ENCODE measurements at regions not wholly inside any gene's neighbourhood (a gene's known extent, or its start where the extent isn't known, plus 50 kb on each side); places are given as distances from the start of the nearest gene placed in this dataset.

DNA sequence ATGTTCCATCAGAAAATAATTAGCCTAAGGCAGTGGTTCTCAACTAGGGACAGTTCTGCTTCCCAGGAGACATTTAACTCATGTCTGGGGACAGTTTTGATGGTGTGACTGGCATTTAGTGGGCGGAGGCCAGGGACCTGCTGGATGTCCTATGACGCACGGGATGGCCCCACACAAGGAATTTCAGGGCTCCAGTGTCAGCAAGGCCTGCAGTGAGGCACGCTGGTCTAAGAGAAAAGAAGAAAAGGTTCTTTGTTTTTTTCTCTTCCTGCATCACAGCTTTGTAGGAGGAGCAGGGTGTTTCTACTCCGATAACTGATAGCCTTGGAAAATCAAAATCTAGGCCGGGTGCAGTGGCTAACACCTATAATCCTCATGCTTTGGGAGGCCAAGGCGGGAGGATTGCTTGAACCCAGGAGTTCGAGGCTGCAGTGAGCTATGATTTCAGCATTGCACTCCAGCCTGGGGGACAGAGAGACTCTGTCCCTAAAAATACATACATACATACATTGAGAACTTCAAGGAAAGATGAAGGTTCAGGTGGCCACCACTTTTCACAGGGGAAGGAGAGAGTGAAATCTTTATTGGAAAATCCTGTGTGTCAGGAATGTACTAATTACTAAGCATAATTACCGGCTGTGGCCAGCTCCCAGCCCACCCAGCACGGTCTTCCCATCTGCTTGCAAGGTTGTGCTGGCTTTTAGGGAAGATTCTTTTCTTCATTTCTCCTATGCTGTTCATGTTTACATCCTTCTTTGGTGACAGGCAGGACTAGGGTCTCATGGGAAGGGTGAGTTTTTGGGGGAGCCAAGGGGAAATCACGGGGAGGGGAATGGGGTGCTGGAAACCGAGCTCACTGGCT, 150.4 kb downstream of the ACTR3B start (continued):
- TF ChIP-seq, protein P1, sequence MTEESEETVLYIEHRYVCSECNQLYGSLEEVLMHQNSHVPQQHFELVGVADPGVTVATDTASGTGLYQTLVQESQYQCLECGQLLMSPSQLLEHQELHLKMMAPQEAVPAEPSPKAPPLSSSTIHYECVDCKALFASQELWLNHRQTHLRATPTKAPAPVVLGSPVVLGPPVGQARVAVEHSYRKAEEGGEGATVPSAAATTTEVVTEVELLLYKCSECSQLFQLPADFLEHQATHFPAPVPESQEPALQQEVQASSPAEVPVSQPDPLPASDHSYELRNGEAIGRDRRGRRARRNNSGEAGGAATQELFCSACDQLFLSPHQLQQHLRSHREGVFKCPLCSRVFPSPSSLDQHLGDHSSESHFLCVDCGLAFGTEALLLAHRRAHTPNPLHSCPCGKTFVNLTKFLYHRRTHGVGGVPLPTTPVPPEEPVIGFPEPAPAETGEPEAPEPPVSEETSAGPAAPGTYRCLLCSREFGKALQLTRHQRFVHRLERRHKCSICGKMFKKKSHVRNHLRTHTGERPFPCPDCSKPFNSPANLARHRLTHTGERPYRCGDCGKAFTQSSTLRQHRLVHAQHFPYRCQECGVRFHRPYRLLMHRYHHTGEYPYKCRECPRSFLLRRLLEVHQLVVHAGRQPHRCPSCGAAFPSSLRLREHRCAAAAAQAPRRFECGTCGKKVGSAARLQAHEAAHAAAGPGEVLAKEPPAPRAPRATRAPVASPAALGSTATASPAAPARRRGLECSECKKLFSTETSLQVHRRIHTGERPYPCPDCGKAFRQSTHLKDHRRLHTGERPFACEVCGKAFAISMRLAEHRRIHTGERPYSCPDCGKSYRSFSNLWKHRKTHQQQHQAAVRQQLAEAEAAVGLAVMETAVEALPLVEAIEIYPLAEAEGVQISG (CRISPR knock-in tag; IDR thresholded peaks at IDR 0.05), result no peak
- TF ChIP-seq BCL6 (CRISPR knock-in tag; IDR thresholded peaks at IDR 0.05) (no peak), HNRNPL (IDR thresholded peaks at IDR 0.05; ENCODE audit: low read depth, low read length) (no peak), CAMTA2 (CRISPR knock-in tag; IDR thresholded peaks at IDR 0.05; ENCODE audit: borderline replicate concordance) (no peak), ZNF383 (CRISPR knock-in tag; IDR thresholded peaks at IDR 0.05; ENCODE audit: borderline replicate concordance) (no peak), TBP (CRISPR knock-in tag; IDR thresholded peaks at IDR 0.05) (no peak), ZNF234 (CRISPR knock-in tag; conservative IDR thresholded peaks at IDR 0.05) (no peak), JDP2 (CRISPR knock-in tag; IDR thresholded peaks at IDR 0.05; ENCODE audit: borderline replicate concordance) (no peak), ZNF24 (IDR thresholded peaks at IDR 0.05) (no peak), ZMYM2 (CRISPR knock-in tag; IDR thresholded peaks at IDR 0.05) (peak; percentile 51; the same call in 1 of the 2 replicates), RBFOX2 (IDR thresholded peaks at IDR 0.05; ENCODE audit: low read depth, low read length) (no peak), KLF12 (CRISPR knock-in tag; IDR thresholded peaks at IDR 0.05; ENCODE audit: borderline replicate concordance) (no peak), ZNF3 (CRISPR knock-in tag; IDR thresholded peaks at IDR 0.05) (no peak), ZNF616 (CRISPR knock-in tag; IDR thresholded peaks at IDR 0.05; ENCODE audit: low read depth) (no peak), REXO4 (CRISPR knock-in tag; IDR thresholded peaks at IDR 0.05; ENCODE audit: borderline replicate concordance) (no peak), ISX (CRISPR knock-in tag; conservative IDR thresholded peaks at IDR 0.05) (no peak), JUNB (CRISPR knock-in tag; IDR thresholded peaks at IDR 0.05; ENCODE audit: borderline replicate concordance) (no peak)
- TF ChIP-seq, protein P2, sequence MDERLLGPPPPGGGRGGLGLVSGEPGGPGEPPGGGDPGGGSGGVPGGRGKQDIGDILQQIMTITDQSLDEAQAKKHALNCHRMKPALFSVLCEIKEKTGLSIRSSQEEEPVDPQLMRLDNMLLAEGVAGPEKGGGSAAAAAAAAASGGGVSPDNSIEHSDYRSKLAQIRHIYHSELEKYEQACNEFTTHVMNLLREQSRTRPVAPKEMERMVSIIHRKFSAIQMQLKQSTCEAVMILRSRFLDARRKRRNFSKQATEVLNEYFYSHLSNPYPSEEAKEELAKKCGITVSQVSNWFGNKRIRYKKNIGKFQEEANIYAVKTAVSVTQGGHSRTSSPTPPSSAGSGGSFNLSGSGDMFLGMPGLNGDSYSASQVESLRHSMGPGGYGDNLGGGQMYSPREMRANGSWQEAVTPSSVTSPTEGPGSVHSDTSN (CRISPR knock-in tag; IDR thresholded peaks at IDR 0.05), result no peak
- TF ChIP-seq, protein P3, sequence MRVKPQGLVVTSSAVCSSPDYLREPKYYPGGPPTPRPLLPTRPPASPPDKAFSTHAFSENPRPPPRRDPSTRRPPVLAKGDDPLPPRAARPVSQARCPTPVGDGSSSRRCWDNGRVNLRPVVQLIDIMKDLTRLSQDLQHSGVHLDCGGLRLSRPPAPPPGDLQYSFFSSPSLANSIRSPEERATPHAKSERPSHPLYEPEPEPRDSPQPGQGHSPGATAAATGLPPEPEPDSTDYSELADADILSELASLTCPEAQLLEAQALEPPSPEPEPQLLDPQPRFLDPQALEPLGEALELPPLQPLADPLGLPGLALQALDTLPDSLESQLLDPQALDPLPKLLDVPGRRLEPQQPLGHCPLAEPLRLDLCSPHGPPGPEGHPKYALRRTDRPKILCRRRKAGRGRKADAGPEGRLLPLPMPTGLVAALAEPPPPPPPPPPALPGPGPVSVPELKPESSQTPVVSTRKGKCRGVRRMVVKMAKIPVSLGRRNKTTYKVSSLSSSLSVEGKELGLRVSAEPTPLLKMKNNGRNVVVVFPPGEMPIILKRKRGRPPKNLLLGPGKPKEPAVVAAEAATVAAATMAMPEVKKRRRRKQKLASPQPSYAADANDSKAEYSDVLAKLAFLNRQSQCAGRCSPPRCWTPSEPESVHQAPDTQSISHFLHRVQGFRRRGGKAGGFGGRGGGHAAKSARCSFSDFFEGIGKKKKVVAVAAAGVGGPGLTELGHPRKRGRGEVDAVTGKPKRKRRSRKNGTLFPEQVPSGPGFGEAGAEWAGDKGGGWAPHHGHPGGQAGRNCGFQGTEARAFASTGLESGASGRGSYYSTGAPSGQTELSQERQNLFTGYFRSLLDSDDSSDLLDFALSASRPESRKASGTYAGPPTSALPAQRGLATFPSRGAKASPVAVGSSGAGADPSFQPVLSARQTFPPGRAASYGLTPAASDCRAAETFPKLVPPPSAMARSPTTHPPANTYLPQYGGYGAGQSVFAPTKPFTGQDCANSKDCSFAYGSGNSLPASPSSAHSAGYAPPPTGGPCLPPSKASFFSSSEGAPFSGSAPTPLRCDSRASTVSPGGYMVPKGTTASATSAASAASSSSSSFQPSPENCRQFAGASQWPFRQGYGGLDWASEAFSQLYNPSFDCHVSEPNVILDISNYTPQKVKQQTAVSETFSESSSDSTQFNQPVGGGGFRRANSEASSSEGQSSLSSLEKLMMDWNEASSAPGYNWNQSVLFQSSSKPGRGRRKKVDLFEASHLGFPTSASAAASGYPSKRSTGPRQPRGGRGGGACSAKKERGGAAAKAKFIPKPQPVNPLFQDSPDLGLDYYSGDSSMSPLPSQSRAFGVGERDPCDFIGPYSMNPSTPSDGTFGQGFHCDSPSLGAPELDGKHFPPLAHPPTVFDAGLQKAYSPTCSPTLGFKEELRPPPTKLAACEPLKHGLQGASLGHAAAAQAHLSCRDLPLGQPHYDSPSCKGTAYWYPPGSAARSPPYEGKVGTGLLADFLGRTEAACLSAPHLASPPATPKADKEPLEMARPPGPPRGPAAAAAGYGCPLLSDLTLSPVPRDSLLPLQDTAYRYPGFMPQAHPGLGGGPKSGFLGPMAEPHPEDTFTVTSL (CRISPR knock-in tag; IDR thresholded peaks at IDR 0.05; ENCODE audit: borderline replicate concordance), result no peak
- TF ChIP-seq, protein P4, sequence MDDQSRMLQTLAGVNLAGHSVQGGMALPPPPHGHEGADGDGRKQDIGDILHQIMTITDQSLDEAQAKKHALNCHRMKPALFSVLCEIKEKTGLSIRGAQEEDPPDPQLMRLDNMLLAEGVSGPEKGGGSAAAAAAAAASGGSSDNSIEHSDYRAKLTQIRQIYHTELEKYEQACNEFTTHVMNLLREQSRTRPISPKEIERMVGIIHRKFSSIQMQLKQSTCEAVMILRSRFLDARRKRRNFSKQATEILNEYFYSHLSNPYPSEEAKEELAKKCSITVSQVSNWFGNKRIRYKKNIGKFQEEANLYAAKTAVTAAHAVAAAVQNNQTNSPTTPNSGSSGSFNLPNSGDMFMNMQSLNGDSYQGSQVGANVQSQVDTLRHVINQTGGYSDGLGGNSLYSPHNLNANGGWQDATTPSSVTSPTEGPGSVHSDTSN (CRISPR knock-in tag; IDR thresholded peaks at IDR 0.05; ENCODE audit: borderline replicate concordance), result no peak
